ENCODE measurements at regions not wholly inside any gene's neighbourhood (a gene's known extent, or its start where the extent isn't known, plus 50 kb on each side); places are given as distances from the start of the nearest gene placed in this dataset.
"Not testable (repeated sequence)": the region's sequence is repeated elsewhere in the genome, so short reads cannot be mapped to it uniquely, and the experiment has no call there.

DNA sequence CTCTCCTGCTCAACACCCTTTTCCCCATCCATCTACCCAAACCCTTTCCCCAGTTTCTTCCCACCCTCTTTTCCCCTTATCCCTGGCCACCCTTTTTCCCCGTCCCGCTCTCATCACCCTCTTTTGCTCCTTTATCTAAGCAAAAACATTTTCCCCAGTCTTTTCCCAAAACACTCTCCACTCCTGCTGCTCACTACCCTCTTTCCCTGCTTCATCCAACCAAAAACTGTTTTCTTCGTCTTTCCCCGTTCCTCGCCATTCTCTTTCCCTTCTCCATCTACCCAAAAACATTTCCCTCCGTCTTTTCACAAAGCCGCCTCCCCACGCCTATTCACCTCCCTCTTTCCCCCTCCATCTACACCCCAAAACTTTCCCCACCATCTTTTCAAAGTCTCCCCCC, 80.9 kb upstream of the KCNJ18 start:
- TF ChIP-seq, protein P1, sequence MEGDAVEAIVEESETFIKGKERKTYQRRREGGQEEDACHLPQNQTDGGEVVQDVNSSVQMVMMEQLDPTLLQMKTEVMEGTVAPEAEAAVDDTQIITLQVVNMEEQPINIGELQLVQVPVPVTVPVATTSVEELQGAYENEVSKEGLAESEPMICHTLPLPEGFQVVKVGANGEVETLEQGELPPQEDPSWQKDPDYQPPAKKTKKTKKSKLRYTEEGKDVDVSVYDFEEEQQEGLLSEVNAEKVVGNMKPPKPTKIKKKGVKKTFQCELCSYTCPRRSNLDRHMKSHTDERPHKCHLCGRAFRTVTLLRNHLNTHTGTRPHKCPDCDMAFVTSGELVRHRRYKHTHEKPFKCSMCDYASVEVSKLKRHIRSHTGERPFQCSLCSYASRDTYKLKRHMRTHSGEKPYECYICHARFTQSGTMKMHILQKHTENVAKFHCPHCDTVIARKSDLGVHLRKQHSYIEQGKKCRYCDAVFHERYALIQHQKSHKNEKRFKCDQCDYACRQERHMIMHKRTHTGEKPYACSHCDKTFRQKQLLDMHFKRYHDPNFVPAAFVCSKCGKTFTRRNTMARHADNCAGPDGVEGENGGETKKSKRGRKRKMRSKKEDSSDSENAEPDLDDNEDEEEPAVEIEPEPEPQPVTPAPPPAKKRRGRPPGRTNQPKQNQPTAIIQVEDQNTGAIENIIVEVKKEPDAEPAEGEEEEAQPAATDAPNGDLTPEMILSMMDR (IDR thresholded peaks at IDR 0.05), result not testable (repeated sequence)
- not testable (repeated sequence) for TF ChIP-seq POLR2A (IDR thresholded peaks at IDR 0.05)

Measured in heart left ventricle (tissue), 13 donors.